ENCODE measurements at regions not wholly inside any gene's neighbourhood (a gene's known extent, or its start where the extent isn't known, plus 50 kb on each side); places are given as distances from the start of the nearest gene placed in this dataset.

GRCh38 chr3:65196663-65197062 is 508.9 kb upstream of the ADAMTS9 start:
- TF ChIP-seq CTCF (IDR thresholded peaks at IDR 0.05) (no peak), EP300 (IDR thresholded peaks at IDR 0.05) (no peak)

Measured in ovary (tissue), 3 donors.